ENCODE measurements at regions not wholly inside any gene's neighbourhood (a gene's known extent, or its start where the extent isn't known, plus 50 kb on each side); places are given as distances from the start of the nearest gene placed in this dataset.
"Not testable (repeated sequence)": the region's sequence is repeated elsewhere in the genome, so short reads cannot be mapped to it uniquely, and the experiment has no call there.

GRCh38 chr12:124697722-124698121, 130.3 kb upstream of the NCOR2 start:
- TF ChIP-seq CTCF (conservative IDR thresholded peaks at IDR 0.05); EZH2 (IDR thresholded peaks at IDR 0.05; ENCODE audit: low read depth): not testable (repeated sequence)
